ENCODE measurements at regions not wholly inside any gene's neighbourhood (a gene's known extent, or its start where the extent isn't known, plus 50 kb on each side); places are given as distances from the start of the nearest gene placed in this dataset.

DNA sequence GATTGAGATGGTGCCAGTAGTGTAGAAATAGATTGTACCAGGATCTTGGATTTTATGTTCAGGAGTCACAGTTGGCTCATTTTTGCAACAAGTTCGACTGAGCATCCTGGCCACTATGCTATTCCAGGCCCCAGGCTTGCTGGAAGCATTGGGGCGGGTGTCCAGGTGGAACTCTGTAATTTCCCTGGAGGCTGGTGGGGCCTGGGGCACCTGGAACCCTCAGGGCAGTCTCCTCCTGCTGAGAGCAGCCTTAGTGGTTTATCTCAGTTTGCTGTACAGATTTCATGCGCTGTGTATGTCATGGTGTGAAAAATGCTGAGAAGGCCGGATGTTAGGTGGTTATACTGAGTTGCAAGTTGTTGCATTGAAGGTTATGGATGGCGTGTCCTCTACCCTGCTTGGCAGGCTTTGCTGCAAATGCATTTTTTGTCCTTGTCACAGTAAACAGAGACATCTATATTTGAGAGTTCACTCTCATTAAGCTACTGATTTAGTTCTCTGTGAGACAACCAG, 135.1 kb upstream of the MYLIP start:
- DNase-seq: no peak

DNA sequence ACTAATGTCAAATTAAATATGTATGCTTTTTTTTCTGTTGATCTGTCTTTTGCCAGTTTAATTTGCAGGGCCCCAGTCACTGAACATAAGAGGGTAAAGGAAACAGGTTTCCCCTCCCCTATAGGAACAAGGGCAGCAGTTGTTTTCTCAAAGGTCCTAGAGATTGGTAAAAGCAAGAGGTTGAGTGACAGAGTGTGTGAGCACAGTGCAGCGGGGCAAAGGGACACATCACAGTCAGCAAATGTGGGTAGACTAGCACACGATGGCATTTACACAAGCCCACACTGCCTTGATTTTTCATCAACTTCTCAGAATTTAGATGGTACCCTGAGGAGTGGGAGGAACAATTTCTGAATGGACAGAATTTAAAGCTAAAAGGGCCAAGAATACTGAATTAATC, 138.7 kb upstream of the MYLIP start:
- no peak for DNase-seq

DNA sequence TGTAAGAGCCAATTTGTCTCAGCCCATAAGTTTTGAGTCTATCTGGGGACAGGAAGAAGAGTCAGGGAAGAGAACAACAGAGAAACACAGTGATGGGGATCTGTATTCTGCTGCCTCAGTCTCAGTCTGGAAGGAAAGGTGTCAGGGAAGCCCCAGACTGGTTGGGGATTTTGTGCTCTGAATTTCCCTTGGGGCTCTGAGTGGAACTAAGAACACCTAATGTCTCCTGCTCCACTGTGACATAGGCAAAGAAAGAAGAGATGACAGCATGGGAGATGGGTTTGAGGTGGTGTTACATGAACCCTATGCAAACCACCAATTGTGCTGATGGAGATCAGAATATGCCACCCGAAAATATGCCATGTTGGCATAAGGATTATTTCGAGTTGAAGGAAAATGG, 139.5 kb upstream of the MYLIP start:
- no peak for DNase-seq

GRCh38 chr6:15987569-15987968, 141.3 kb upstream of the MYLIP start:
- no peak for DNase-seq

DNA sequence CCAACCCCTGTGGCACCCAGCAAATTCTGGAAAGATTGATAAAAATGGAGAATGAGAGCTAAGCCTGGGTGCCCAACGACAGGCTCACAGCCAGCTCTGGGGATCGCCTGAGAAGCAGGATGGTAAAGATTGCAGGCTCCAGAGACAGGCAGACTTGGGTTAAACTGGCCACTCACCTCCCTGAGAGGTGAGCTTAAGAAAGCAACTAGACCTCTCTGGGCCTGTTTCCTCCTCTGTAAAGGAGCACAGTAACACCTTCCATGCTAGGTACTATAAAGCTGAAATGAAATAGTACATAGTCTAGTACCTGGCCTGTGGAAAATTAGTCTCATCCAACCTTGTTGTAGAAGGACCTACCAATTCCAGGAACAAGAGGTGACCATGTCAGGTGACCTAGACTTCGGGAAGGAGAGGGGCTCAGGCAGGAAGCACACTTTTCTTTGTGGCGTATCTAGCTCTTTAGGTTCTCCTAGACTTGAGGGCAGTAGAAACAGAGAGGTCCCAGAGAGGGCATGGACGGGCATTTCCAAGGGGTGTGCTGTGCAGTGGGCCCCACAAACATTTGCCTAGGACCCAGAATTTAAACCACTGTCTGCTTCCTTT, 142.8 kb upstream of the MYLIP start:
- no peak for DNase-seq

DNA sequence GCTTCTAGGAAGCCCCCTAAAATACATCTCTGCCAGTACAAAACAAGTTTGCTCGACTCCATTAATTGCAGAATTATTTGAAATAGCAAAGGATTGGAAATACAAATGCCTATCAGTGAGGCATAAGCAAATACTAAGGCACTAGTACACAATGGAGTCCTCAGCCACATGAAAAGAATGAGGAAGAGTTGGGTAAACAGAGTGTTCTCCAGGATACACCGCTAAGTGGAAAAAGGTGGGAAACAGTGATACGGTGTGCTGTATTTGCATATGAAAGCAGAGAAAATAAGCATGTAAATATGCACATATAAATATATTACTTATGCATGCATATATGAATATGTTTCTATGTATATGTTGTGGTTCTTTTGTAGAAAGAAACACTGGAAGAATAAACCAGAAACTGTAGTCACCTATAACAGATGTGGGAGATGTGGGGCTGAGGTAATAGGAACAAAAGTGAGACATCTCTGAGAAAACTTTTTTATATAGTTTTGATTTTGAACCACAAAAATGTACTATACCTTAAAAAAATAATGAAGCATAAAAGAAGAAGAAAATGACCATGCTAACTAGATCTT, 143.4 kb upstream of the MYLIP start:
- no peak for DNase-seq

GRCh38 chr6:15981956-15982355, 146.9 kb upstream of the MYLIP start:
- no peak for DNase-seq

DNA sequence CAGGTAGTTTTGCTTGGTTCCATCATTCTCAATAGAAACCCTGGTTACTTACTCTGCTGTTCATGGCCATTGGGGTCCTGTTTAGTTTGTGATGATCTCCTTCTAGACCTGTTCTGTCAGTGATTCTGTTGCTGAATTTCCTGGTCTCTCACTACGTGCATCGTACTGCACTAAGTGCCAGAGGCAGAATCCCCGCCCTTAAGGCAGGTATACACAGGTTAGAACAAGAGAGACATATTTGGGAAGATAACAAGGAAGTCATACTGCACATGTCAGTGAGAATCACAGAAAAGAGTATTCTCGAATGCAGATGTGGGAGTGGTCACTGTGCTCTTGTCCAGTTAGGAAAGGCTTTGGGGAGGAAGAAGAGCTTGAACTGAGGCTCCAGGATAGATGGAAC, 148.1 kb upstream of the MYLIP start:
- no peak for DNase-seq

DNA sequence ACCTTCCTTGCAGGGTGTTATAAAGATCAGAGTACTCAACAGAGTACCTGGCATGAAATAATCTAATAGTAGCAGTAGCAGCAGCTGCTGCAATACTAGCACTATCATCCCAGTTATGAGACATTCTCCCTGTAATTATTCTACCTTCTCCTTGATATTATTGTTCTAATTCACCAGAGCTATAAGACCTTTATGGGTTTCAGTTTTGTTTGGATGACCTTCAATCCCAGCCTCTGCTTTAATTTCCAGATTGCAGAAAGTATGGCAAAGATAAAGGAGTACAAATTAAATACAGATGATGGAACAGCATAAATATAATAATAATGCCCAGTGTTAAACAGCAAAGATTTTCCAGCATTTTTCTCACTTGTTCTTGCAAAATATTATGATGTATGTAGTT, 150.5 kb upstream of the MYLIP start:
- DNase-seq: no peak

DNA sequence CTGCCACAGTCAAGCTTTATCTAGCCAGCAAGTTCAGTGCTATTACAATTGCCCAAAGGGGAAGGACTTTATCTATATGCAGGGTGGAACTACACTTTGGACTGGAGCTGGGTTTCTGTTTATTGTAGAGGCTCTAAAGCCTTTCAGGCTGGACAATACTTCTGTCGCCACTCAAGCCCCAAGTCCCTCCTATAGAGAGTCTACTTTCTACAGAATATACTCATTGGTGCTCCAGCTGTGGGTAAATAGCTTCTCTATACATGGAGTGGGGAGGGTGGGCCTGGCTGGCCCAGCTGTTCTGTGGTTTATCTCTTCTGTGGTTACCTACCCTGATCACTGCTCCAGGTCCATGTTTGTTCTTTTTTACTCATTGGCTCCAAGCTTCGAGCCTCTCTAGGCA, 151.8 kb upstream of the MYLIP start:
- DNase-seq: no peak

- DNase-seq: no peak
Measured at GRCh38 chr6:15974817-15975216, 154.1 kb upstream of the MYLIP start.

DNA sequence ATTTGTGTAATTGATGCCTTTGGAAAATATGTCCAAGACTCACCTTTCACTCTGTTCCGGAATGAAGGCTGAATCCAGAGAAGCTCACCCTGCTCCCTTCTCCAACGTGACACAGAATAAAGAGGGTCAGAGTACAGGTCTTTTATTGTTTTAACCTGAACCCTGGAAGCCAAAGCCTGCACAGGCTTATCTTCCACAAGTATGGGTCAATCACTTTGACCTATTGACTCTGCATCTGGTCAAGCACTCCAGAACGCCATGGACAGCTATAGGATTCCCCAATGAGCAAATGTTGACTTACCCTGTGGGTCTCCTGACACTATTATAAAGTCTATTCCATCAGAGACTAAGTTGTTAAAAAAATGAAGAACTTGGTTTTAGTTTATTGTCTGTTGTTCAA, 158.4 kb upstream of the MYLIP start:
- no peak for DNase-seq

DNA sequence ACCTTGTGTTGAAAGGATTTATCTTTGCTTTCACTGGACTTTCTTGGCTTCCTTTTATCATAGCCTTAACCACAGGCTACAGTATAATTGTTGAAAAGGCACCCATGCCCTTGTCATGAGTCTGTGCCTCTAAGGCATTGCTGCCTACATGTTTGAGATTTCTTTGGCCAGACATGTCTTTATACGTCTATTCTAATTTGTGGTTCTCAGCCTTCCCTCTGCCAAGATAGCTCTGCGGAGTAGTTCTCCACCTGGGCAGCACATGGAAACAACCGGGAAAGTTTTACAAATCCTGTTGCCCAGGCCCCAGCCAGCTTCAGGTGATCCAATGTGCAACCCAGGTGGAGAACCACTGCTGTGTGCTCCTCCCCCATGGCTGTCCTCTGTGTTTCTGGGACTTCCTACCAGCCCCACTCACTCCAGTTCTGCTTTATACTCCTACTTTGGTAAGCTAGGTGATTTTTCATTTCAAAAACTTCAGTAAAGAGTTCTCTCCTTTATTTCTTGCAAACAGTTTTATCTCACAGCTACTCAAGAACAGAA, 159.6 kb upstream of the MYLIP start:
- DNase-seq: no peak

GRCh38 chr6:15968519-15968918, 160.4 kb upstream of the MYLIP start:
- DNase-seq: no peak

DNA sequence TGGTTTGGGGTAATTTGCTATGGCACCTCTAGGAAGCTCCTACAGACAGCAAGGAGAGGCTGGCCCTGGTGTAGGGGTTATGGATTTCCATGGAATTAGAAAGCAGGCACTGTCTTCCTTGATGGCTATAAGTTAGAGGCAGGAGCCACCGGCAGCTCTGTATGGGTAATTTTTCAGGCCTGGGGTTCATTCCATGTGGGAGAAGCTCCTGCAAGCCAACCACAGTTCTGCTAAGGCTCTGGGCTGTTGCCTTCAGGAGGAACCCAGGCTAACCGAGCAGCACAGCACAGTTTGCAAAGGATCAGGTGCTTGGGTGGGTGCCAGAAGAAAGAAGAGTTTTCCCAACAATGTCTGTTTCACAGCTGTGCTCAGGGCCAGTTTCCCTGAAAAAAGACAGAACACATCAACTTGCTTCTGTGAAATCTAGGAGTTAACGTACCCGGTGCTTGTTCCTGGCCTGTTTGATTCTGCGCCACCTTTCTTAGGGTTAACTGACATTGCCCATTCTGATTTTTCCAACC, 162.8 kb upstream of the MYLIP start:
- no peak for DNase-seq

- no peak for DNase-seq
Measured at GRCh38 chr6:15962449-15962764, 166.5 kb upstream of the MYLIP start.

DNA sequence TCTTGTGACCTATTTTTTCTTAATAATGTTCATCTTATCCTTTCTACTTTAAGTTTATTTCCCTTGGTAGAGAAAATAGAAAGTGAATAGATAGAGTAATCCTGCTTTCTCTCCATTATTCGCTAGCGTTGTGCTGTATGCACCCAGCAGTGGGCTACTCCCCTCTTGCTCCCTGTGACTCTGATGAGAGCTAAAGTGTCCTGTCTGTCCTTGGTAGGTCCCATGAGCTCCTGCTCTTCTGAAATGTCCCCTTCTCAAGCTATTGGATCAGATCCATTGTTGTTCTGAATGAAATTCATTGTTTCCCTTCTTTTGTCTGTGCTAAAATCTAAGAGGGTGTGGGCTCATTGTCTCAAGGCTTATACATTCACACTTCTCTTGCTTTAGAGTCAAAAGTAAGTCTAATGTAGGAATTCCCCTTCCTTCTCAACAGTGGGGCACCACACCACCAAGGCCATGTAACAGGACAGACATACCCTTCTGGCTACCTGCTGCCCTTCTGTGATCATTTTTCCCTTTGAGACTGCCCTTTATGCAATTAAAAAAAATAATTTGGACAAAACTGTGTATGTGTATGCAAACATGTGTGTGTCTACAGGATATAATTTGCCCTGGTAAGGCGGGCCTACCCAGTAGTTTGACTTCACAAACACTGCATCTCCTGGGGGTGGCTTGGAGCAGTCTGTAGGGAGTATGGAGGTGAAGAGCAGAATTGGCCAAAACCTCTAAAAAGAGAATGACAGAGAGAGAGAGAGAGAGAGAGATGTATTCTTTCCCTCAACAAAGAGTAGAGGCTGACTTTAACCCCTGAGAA, 167.0 kb upstream of the MYLIP start:
- DNase-seq: no peak

DNA sequence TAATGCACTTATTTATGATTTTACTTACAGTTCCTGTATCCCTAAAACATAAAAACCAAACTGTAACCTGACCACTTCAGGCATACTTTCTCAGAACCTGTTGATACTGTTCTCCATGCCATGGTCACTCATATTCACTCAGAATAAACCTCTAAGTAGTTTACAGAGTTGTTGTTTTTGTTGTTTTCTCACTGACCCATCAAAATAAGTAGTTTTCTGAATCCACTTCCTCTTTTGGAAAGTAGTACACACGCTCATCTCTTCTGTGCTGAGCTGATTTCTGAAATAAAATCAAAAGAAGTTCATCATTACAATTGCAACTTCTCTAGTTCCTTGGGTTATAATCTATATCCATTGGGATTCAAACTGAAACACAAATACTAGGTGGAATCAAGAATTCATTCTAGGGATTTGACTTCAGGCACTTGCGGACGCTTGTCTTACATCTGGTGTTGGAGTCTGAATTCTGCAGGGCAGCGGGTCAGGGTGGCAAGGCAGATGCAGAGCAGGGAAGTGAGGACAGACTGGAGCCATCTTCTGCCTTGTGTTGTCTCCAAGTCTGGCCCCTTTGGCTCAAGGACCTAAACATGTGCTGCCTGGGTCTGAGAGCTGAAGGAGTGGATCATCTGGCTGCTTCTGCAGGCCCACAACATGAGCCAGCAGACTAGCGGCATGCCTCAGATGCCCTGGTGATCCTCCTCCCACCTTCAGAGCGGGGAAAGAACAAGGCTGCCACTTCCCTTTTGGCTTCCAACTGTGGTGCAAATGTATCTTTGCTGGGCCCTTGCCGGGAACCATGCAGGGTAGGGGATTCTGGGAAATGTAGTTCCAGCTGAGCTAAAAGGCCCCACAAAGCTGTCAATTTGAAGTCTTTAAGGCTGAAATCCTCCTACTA, 167.9 kb upstream of the MYLIP start:
- DNase-seq: peak in 1 of 2 experiments; percentile 27

- no peak for DNase-seq
Measured at GRCh38 chr6:15957655-15958169, 171.2 kb upstream of the MYLIP start.

GRCh38 chr6:15956205-15957106, 172.4 kb upstream of the MYLIP start:
- no peak for DNase-seq

DNA sequence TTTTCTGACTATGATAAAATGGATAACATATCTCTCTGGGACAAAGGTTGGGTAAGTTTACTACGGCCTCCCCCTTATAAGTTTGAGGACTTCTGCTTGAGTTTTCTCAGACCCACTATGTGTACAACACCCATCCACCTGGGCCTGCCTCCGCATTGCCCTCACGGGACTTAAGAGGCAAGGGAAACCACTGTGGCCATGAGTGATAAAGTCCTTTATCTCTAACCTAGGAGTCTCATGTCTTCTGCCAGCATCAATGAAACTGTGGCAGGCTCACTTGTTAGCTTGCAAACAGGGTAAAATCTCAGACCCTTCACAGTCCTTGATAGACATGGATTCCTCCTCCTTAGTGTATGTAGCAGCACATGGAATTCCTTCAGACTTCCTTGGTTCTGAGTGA, 173.4 kb upstream of the MYLIP start:
- DNase-seq: no peak
